K562 (cell line): ENCODE measurements at regions not wholly inside any gene's neighbourhood (a gene's known extent, or its start where the extent isn't known, plus 50 kb on each side); places are given as distances from the start of the nearest gene placed in this dataset.

Experiments used
- CTBP1 ChIP-seq: fragments of 450-650 bp; IDR thresholded peaks from 2 replicates; pipeline ENCODE4 v1.6.1; 2016; ENCODE audit warnings: borderline replicate concordance
- EP300 ChIP-seq: IDR thresholded peaks from 2 replicates; pipeline ENCODE4 v1.6.1; 2012; ENCODE audit warnings: low read length, improper control_type of control experiment
- PTBP1 ChIP-seq: fragments of 200-400 bp; formaldehyde crosslinking; IDR thresholded peaks from 2 replicates; pipeline ENCODE4 v1.6.1; 2017; ENCODE audit warnings: low read depth, low read length
- TBP ChIP-seq: optimal IDR thresholded peaks from 2 replicates; pipeline ENCODE3; 2011; ENCODE audit warnings: low read depth, low read length, improper control_type of control experiment
- ZNF324 ChIP-seq: fragments of 250-450 bp; sonication (Bioruptor Pico); IDR thresholded peaks from 2 replicates; pipeline ENCODE4 v1.4.0; 2020; ENCODE audit warnings: mild to moderate bottlenecking
- TF ChIP-seq, protein P1 (sequence below), 3 experiments: IDR thresholded peaks in 2 of 3; conservative IDR thresholded peaks in 1 of 3; 2 replicates each; pipeline ENCODE4 v1.5.1; 2011 to 2012; ENCODE audit warnings: low read length in 3 of 3, mild to moderate bottlenecking in 3 of 3, control low read depth in 2 of 3, improper control_type of control experiment in 1 of 3, inconsistent platforms in 1 of 3, low read depth in 1 of 3, mixed read lengths in 1 of 3, moderate library complexity in 1 of 3; ENCODE audit not compliant: insufficient read depth in 2 of 3
- TF ChIP-seq, protein P2 (sequence below): fragments of 250-450 bp; sonication (Bioruptor Pico); IDR thresholded peaks from 2 replicates; pipeline ENCODE4 v1.8.0; 2021; ENCODE audit warnings: moderate library complexity, mild to moderate bottlenecking, inconsistent platforms
- TF ChIP-seq, protein P3 (sequence below): fragments of 450-650 bp; formaldehyde crosslinking; IDR thresholded peaks from 2 replicates; pipeline ENCODE4 v1.4.0; 2020; ENCODE audit warnings: mild to moderate bottlenecking, mixed read lengths
- TF ChIP-seq, protein P4 (sequence below): conservative IDR thresholded peaks from 2 replicates; pipeline ENCODE4 v1.6.1; 2011; ENCODE audit warnings: low read depth, mild to moderate bottlenecking, low read length; ENCODE audit not compliant: control insufficient read depth

DNA sequence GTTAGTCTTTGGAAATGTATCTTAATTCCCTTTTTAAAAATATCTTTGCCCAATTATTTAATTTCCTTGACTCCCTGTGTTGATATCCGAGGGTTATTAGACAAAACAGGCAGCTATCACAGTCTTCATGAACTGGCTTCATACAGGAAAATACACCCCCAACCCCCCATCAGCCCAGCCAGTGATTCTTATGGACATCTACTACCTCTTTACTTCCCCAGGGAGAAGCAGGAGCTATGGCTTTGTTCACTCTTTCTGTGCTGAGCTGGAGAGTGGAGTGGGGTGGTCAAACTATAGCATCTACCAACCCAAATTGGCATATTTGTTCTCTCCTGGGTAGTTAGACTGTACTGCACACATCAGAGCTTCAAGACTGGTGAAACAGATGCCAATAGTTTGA is 134.4 kb upstream of the SLC38A2 start:
- TF ChIP-seq, protein P1, sequence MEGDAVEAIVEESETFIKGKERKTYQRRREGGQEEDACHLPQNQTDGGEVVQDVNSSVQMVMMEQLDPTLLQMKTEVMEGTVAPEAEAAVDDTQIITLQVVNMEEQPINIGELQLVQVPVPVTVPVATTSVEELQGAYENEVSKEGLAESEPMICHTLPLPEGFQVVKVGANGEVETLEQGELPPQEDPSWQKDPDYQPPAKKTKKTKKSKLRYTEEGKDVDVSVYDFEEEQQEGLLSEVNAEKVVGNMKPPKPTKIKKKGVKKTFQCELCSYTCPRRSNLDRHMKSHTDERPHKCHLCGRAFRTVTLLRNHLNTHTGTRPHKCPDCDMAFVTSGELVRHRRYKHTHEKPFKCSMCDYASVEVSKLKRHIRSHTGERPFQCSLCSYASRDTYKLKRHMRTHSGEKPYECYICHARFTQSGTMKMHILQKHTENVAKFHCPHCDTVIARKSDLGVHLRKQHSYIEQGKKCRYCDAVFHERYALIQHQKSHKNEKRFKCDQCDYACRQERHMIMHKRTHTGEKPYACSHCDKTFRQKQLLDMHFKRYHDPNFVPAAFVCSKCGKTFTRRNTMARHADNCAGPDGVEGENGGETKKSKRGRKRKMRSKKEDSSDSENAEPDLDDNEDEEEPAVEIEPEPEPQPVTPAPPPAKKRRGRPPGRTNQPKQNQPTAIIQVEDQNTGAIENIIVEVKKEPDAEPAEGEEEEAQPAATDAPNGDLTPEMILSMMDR (IDR thresholded peaks at IDR 0.05 in 2 of 3, conservative IDR thresholded peaks at IDR 0.05 in 1 of 3; ENCODE audit: insufficient read depth in 2 of 3, low read depth in 1 of 3, low read length in 3 of 3), result no peak
- TF ChIP-seq, protein P2, sequence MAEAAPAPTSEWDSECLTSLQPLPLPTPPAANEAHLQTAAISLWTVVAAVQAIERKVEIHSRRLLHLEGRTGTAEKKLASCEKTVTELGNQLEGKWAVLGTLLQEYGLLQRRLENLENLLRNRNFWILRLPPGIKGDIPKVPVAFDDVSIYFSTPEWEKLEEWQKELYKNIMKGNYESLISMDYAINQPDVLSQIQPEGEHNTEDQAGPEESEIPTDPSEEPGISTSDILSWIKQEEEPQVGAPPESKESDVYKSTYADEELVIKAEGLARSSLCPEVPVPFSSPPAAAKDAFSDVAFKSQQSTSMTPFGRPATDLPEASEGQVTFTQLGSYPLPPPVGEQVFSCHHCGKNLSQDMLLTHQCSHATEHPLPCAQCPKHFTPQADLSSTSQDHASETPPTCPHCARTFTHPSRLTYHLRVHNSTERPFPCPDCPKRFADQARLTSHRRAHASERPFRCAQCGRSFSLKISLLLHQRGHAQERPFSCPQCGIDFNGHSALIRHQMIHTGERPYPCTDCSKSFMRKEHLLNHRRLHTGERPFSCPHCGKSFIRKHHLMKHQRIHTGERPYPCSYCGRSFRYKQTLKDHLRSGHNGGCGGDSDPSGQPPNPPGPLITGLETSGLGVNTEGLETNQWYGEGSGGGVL (CRISPR knock-in tag), result no peak
- TF ChIP-seq PTBP1 (no peak), CTBP1 (no peak), EP300 (no peak), TBP (no peak), ZNF324 (CRISPR knock-in tag) (no peak)
- TF ChIP-seq, protein P3, sequence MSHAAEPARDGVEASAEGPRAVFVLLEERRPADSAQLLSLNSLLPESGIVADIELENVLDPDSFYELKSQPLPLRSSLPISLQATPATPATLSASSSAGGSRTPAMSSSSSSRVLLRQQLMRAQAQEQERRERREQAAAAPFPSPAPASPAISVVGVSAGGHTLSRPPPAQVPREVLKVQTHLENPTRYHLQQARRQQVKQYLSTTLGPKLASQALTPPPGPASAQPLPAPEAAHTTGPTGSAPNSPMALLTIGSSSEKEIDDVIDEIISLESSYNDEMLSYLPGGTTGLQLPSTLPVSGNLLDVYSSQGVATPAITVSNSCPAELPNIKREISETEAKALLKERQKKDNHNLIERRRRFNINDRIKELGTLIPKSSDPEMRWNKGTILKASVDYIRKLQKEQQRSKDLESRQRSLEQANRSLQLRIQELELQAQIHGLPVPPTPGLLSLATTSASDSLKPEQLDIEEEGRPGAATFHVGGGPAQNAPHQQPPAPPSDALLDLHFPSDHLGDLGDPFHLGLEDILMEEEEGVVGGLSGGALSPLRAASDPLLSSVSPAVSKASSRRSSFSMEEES, result no peak
- TF ChIP-seq, protein P4, sequence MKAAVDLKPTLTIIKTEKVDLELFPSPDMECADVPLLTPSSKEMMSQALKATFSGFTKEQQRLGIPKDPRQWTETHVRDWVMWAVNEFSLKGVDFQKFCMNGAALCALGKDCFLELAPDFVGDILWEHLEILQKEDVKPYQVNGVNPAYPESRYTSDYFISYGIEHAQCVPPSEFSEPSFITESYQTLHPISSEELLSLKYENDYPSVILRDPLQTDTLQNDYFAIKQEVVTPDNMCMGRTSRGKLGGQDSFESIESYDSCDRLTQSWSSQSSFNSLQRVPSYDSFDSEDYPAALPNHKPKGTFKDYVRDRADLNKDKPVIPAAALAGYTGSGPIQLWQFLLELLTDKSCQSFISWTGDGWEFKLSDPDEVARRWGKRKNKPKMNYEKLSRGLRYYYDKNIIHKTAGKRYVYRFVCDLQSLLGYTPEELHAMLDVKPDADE, result no peak
